ENCODE measurements at regions not wholly inside any gene's neighbourhood (a gene's known extent, or its start where the extent isn't known, plus 50 kb on each side); places are given as distances from the start of the nearest gene placed in this dataset.

GRCh38 chr15:70154718-70155347, 57.1 kb upstream of the TLE3 start:
- TF ChIP-seq POLR2AphosphoS5 (IDR thresholded peaks at IDR 0.05; ENCODE audit: borderline replicate concordance, low read depth, low read length) (no peak), EZH2 (IDR thresholded peaks at IDR 0.05) (no peak), FOXP2 (optimal IDR thresholded peaks at IDR 0.05; ENCODE audit: control extremely low read depth, extremely low read length, insufficient read depth) (no peak)

Data from SK-N-MC (cell line).